Transverse colon (tissue), 4 donors: ENCODE measurements at regions not wholly inside any gene's neighbourhood (a gene's known extent, or its start where the extent isn't known, plus 50 kb on each side); places are given as distances from the start of the nearest gene placed in this dataset.
A peak's percentile ranks its signal among the peaks of the same experiment; 100 is the strongest.

Experiments
- DNase-seq: peaks from one replicate; pipeline ENCODE4 v3.0.0-alpha.2; 2019
- H3K27ac ChIP-seq, 4 donors: fragments of 200-600 bp; sonication (generic); 2 replicates each; pipeline ENCODE4 v1.5.1; 2016 to 2018; ENCODE audit warnings: inconsistent platforms in 4 of 4
- H3K27me3 ChIP-seq: fragments of 200-600 bp; sonication (generic); 2 replicates; pipeline ENCODE4 v1.5.1; 2017; ENCODE audit warnings: inconsistent platforms
- H3K36me3 ChIP-seq, 4 donors: fragments of 200-600 bp; sonication (generic); 2 replicates each; pipeline ENCODE4 v1.5.1; 2017 to 2019; ENCODE audit warnings: inconsistent platforms in 4 of 4
- H3K4me1 ChIP-seq, 4 donors: fragments of 200-600 bp; sonication (generic); 2 replicates each; pipeline ENCODE4 v1.5.1; 2017 to 2020; ENCODE audit warnings: inconsistent platforms in 4 of 4
- H3K4me3 ChIP-seq, 4 donors: fragments of 200-600 bp; sonication (generic); 1 replicate in 1 of 4; 2 replicates in 3 of 4; pipeline versions ENCODE4 v1.5.1 to v1.6.1; 2017 to 2019; ENCODE audit warnings: inconsistent platforms in 4 of 4
- H3K9me3 ChIP-seq, 2 donors: fragments of 200-600 bp; sonication (generic); 2 replicates each; pipeline ENCODE4 v1.5.1; 2017 to 2019; ENCODE audit warnings: inconsistent platforms in 2 of 2
- CTCF ChIP-seq, 5 experiments: fragments of 200-600 bp in 3 of 5; fragments of 450-650 bp in 2 of 5; sonication (generic) in 3 of 5; IDR thresholded peaks; 1 replicate in 2 of 5; 2 replicates in 3 of 5; pipeline ENCODE4 v1.5.1; 2016 to 2017; ENCODE audit warnings: antibody characterized with exemption in 5 of 5, inconsistent platforms in 3 of 5, mild to moderate bottlenecking in 2 of 5, moderate library complexity in 1 of 5
- EP300 ChIP-seq: sonication (generic); formaldehyde crosslinking; IDR thresholded peaks from one replicate; pipeline ENCODE4 v1.6.1; 2017; ENCODE audit warnings: antibody characterized with exemption, low read depth
- POLR2A ChIP-seq: fragments of 450-650 bp; IDR thresholded peaks from one replicate; pipeline ENCODE4 v1.6.1; 2016; ENCODE audit warnings: antibody characterized with exemption, mild to moderate bottlenecking, moderate library complexity
- POLR2AphosphoS5 ChIP-seq, 3 donors: sonication (generic); formaldehyde crosslinking; IDR thresholded peaks; one replicate each; pipeline ENCODE4 v1.6.1; 2016; ENCODE audit warnings: antibody characterized with exemption in 3 of 3
- WGBS, 2 donors: methylation state at CpG; one replicate each; pipeline ENCODE4 v1.1.5; 2018; ENCODE audit warnings: low coverage in 1 of 2; 5-methylcytosine and 5-hydroxymethylcytosine counted together
- in situ Hi-C, 4 donors: fragments of 200-750 bp; cut with MboI; loops; one replicate each; pipeline versions ENCODE4 v1.15.0 to v1.15.1; 2017; ENCODE audit warnings: low sequenced_read_pairs in 3 of 4, low pct_ligation_motif_present in 1 of 4, low pct_unique_long_range_greater_than_20kb in 1 of 4
- intact Hi-C: fragments of 100-400 bp; cut with DNase I; formaldehyde crosslinking; loops from one replicate; pipeline ENCODE4 v1.15.1; 2023; ENCODE audit warnings: low total_unique reads

GRCh38 chr4:174418640-174419212 lies 103.6 kb downstream of the HPGD start:
- no peak for DNase-seq
- H3K4me3 ChIP-seq = no peak overlapping the region
- intact Hi-C loops = no loop called here
- no peaks in the 10 kb centered on the region for H3K27me3 ChIP-seq
- no peak for TF ChIP-seq POLR2AphosphoS5 (IDR thresholded peaks at IDR 0.05)
- TF ChIP-seq POLR2A = no peak
- no peak for TF ChIP-seq EP300
- TF ChIP-seq CTCF (IDR thresholded peaks at IDR 0.05) = no peak
- H3K4me1 ChIP-seq = peaks cover 0 to 11% (median 1%) of the 10 kb centered on the region in 4 donors
- no peaks in the 10 kb centered on the region for H3K9me3 ChIP-seq
- 74 to 79% methylated on average over 4 of the region's 4 CpGs for WGBS, 2 donors
- no peak overlapping the region for H3K27ac ChIP-seq
- no peaks in the 10 kb centered on the region for H3K36me3 ChIP-seq
- in situ Hi-C loops = no loop called here

- Histone ChIP-seq H3K36me3 (no peaks in the 10 kb centered on the region), H3K27me3 (no peaks in the 10 kb centered on the region), H3K27ac (peak overlapping the region; percentile 63 to 80 (median 68)), H3K4me1 (peaks cover 0 to 10% (median 3%) of the 10 kb centered on the region in 4 donors), H3K4me3 (peak overlapping the region in 1 of 4 donors; percentile 24), H3K9me3 (no peaks in the 10 kb centered on the region)
- TF ChIP-seq EP300 (no peak), POLR2AphosphoS5 (IDR thresholded peaks at IDR 0.05) (peak in 1 of 3 donors; percentile 35), POLR2A (no peak), CTCF (IDR thresholded peaks at IDR 0.05) (no peak)
- intact Hi-C loops (no loop called here), in situ Hi-C loops (no loop called here)
- DNase-seq = peak; percentile 41
- 39 to 54% methylated on average over 7 to 8 of the region's 8 CpGs for WGBS, 2 donors
Measured at GRCh38 chr4:174408841-174409552, 113.3 kb downstream of the HPGD start.

- intact Hi-C loops = no loop called here
Measured at GRCh38 chr4:174406383-174406782, 115.9 kb downstream of the HPGD start.

GRCh38 chr4:174405923-174406322 lies 116.4 kb downstream of the HPGD start:
- intact Hi-C loops = no loop called here
- no peak for DNase-seq

More at GRCh38 chr4:174406383-174406782, 115.9 kb downstream of the HPGD start:
- Histone ChIP-seq H3K9me3 (no peaks in the 10 kb centered on the region), H3K4me1 (peaks cover 0 to 10% (median 3%) of the 10 kb centered on the region in 4 donors), H3K27ac (no peak overlapping the region), H3K4me3 (no peak overlapping the region), H3K36me3 (no peaks in the 10 kb centered on the region), H3K27me3 (no peaks in the 10 kb centered on the region)
- 65 to 68% methylated on average over 3 of the region's 3 CpGs for WGBS, 2 donors
- TF ChIP-seq POLR2AphosphoS5 (IDR thresholded peaks at IDR 0.05) (peak in 2 of 3 donors; percentile 23 to 29), POLR2A (no peak)
- in situ Hi-C loops = no loop called here
- DNase-seq = no peak

More at GRCh38 chr4:174405923-174406322, 116.4 kb downstream of the HPGD start:
- TF ChIP-seq POLR2A (no peak), EP300 (no peak), CTCF (IDR thresholded peaks at IDR 0.05) (no peak), POLR2AphosphoS5 (IDR thresholded peaks at IDR 0.05) (no peak)
- in situ Hi-C loops = no loop called here
- Histone ChIP-seq H3K4me3 (no peak overlapping the region), H3K36me3 (no peaks in the 10 kb centered on the region), H3K27ac (no peak overlapping the region), H3K27me3 (no peaks in the 10 kb centered on the region), H3K9me3 (no peaks in the 10 kb centered on the region), H3K4me1 (peaks cover 0 to 10% (median 3%) of the 10 kb centered on the region in 4 donors)
- WGBS, 2 donors = 67 to 79% methylated on average over 3 of the region's 3 CpGs
